A549 (cell line): ENCODE measurements at regions not wholly inside any gene's neighbourhood (a gene's known extent, or its start where the extent isn't known, plus 50 kb on each side); places are given as distances from the start of the nearest gene placed in this dataset.

Source experiments
- CHD4 ChIP-seq: fragments of 200-600 bp; sonication (generic); IDR thresholded peaks from 2 replicates; pipeline ENCODE4 v1.6.1; 2016; ENCODE audit warnings: antibody characterized with exemption, mild to moderate bottlenecking, borderline replicate concordance
- EP300 ChIP-seq, 2 experiments: fragments of >200 bp; sonication (Bioruptor Twin); formaldehyde crosslinking; IDR thresholded peaks; 2 replicates in 1 of 2; 3 replicates in 1 of 2; pipeline ENCODE4 v1.6.1; 2016 to 2017
- GATA3 ChIP-seq: IDR thresholded peaks from 2 replicates; pipeline ENCODE4 v1.6.1; 2012; ENCODE audit warnings: borderline replicate concordance
- MAZ ChIP-seq: fragments of 150-350 bp; IDR thresholded peaks from 2 replicates; pipeline ENCODE4 v1.6.1; 2014; ENCODE audit warnings: antibody characterized with exemption, low read depth, low read length, borderline replicate concordance
- POLR2A ChIP-seq: IDR thresholded peaks from 2 replicates; pipeline ENCODE4 v1.6.1; 2012; ENCODE audit warnings: mild to moderate bottlenecking, low read length
- POLR2AphosphoS2 ChIP-seq: conservative IDR thresholded peaks from 2 replicates; pipeline ENCODE4 v1.6.1; 2012; ENCODE audit warnings: low read length, improper control_type of control experiment, inconsistent platforms
- RNF2 ChIP-seq: fragments of 200-600 bp; sonication (generic); IDR thresholded peaks from 2 replicates; pipeline ENCODE4 v1.6.1; 2016; ENCODE audit warnings: low read depth, mild to moderate bottlenecking, antibody characterized with exemption, moderate library complexity, borderline replicate concordance
- ZSCAN20 ChIP-seq: fragments of 250-450 bp; sonication (Bioruptor Pico); IDR thresholded peaks from 2 replicates; pipeline ENCODE4 v1.8.0; 2022; ENCODE audit warnings: mild to moderate bottlenecking, moderate library complexity
- TF ChIP-seq, protein P1 (sequence below): fragments of >200 bp; sonication (Bioruptor Twin); formaldehyde crosslinking; IDR thresholded peaks from 3 replicates; pipeline ENCODE4 v1.5.1; 2016
- TF ChIP-seq, protein P2 (sequence below): fragments of 450-650 bp; IDR thresholded peaks from 2 replicates; pipeline ENCODE4 v1.6.1; 2014; ENCODE audit warnings: antibody characterized with exemption
- TF ChIP-seq, protein P3 (sequence below): fragments of 200-600 bp; sonication (generic); IDR thresholded peaks from 2 replicates; pipeline ENCODE4 v1.6.1; 2016; ENCODE audit warnings: antibody characterized with exemption, mild to moderate bottlenecking, moderate library complexity
- TF ChIP-seq, protein P4 (sequence below): IDR thresholded peaks from 2 replicates; pipeline ENCODE4 v1.6.1; 2012

DNA sequence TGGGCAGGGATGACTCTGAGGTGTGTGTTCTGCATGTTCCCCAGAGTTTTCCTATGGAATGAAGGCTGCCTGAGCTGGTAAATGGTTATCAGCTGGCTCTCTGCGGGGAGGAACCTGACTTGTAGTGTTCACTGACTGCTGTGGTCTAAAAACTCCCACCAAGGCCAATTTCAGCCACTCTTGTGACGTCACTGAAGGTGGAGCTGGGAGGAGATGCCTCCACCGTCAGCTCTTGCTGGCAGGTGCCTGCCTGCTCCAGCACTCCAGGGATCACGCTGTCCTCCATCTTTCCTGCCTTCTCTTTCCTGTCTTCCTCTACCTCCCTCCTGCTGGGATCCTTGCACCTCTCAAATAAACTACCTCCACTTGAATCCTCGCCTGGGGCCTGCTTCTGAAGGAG, 209.5 kb upstream of the HS6ST1 start:
- TF ChIP-seq, protein P1, sequence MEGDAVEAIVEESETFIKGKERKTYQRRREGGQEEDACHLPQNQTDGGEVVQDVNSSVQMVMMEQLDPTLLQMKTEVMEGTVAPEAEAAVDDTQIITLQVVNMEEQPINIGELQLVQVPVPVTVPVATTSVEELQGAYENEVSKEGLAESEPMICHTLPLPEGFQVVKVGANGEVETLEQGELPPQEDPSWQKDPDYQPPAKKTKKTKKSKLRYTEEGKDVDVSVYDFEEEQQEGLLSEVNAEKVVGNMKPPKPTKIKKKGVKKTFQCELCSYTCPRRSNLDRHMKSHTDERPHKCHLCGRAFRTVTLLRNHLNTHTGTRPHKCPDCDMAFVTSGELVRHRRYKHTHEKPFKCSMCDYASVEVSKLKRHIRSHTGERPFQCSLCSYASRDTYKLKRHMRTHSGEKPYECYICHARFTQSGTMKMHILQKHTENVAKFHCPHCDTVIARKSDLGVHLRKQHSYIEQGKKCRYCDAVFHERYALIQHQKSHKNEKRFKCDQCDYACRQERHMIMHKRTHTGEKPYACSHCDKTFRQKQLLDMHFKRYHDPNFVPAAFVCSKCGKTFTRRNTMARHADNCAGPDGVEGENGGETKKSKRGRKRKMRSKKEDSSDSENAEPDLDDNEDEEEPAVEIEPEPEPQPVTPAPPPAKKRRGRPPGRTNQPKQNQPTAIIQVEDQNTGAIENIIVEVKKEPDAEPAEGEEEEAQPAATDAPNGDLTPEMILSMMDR = no peak
- TF ChIP-seq POLR2AphosphoS2 (no peak), GATA3 (no peak), RNF2 (no peak), POLR2A (no peak), ZSCAN20 (CRISPR knock-in tag) (no peak), MAZ (no peak), EP300 (IDR thresholded peaks at IDR 0.05) (no peak), CHD4 (no peak)
- TF ChIP-seq, protein P2, sequence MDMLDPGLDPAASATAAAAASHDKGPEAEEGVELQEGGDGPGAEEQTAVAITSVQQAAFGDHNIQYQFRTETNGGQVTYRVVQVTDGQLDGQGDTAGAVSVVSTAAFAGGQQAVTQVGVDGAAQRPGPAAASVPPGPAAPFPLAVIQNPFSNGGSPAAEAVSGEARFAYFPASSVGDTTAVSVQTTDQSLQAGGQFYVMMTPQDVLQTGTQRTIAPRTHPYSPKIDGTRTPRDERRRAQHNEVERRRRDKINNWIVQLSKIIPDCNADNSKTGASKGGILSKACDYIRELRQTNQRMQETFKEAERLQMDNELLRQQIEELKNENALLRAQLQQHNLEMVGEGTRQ = no peak
- TF ChIP-seq, protein P3, sequence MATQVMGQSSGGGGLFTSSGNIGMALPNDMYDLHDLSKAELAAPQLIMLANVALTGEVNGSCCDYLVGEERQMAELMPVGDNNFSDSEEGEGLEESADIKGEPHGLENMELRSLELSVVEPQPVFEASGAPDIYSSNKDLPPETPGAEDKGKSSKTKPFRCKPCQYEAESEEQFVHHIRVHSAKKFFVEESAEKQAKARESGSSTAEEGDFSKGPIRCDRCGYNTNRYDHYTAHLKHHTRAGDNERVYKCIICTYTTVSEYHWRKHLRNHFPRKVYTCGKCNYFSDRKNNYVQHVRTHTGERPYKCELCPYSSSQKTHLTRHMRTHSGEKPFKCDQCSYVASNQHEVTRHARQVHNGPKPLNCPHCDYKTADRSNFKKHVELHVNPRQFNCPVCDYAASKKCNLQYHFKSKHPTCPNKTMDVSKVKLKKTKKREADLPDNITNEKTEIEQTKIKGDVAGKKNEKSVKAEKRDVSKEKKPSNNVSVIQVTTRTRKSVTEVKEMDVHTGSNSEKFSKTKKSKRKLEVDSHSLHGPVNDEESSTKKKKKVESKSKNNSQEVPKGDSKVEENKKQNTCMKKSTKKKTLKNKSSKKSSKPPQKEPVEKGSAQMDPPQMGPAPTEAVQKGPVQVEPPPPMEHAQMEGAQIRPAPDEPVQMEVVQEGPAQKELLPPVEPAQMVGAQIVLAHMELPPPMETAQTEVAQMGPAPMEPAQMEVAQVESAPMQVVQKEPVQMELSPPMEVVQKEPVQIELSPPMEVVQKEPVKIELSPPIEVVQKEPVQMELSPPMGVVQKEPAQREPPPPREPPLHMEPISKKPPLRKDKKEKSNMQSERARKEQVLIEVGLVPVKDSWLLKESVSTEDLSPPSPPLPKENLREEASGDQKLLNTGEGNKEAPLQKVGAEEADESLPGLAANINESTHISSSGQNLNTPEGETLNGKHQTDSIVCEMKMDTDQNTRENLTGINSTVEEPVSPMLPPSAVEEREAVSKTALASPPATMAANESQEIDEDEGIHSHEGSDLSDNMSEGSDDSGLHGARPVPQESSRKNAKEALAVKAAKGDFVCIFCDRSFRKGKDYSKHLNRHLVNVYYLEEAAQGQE = no peak
- TF ChIP-seq, protein P4, sequence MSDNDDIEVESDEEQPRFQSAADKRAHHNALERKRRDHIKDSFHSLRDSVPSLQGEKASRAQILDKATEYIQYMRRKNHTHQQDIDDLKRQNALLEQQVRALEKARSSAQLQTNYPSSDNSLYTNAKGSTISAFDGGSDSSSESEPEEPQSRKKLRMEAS = no peak
